PC-3 (cell line): ENCODE measurements at regions not wholly inside any gene's neighbourhood (a gene's known extent, or its start where the extent isn't known, plus 50 kb on each side); places are given as distances from the start of the nearest gene placed in this dataset.

ENCODE experiments used
- ATAC-seq: fragments of 200-7000 bp; cut with Tn5 transposase; 2 replicates; pipeline ENCODE4 v1.9.1; 2020; ENCODE audit warnings: mild to moderate bottlenecking, moderate library complexity
- BruUV-seq: library from RNA; stranded (reverse); fragments of 400-500 nt; replicated peaks from 2 replicates; lab custom pipeline; 2021; lab: Mats Ljungman, UMichigan
- CTCF ChIA-PET: fragments of 300-600 bp; sonication (Branson Sonifier 250); formaldehyde crosslinking; loops from one replicate; lab custom pipeline; 2022; ENCODE audit warnings: antibody characterized with exemption; lab: Charles Lee
- POLR2A ChIA-PET: fragments of 300-600 bp; sonication (Branson Sonifier 250); formaldehyde crosslinking; loops from one replicate; lab custom pipeline; 2022; ENCODE audit warnings: antibody characterized with exemption; ENCODE audit not compliant: unreplicated experiment; lab: Charles Lee
- DNase-seq: peaks from one replicate; pipeline ENCODE4 v3.0.0-alpha.2; 2015
- H2AFZ ChIP-seq: fragments of 300-600 bp; sonication (generic); 2 replicates; pipeline ENCODE4 v1.6.0; 2016; ENCODE audit warnings: antibody characterized with exemption, low read length
- H3F3A ChIP-seq: fragments of 300-600 bp; sonication (generic); one replicate; pipeline ENCODE4 v1.6.0; 2017; ENCODE audit warnings: antibody characterized with exemption, low read length, control low read depth, mild to moderate bottlenecking; ENCODE audit not compliant: unreplicated experiment
- H3K27ac ChIP-seq: fragments of 300-600 bp; sonication (generic); 2 replicates; pipeline ENCODE4 v1.5.1; 2016; ENCODE audit warnings: mild to moderate bottlenecking, low read length
- H3K27me3 ChIP-seq: fragments of 300-600 bp; sonication (generic); 2 replicates; pipeline ENCODE4 v1.6.1; 2016; ENCODE audit warnings: low read length, mixed read lengths
- H3K36me3 ChIP-seq: fragments of 300-600 bp; sonication (generic); 2 replicates; pipeline ENCODE4 v1.6.1; 2016; ENCODE audit warnings: low read depth, mixed run types, low read length, mixed read lengths
- H3K4me1 ChIP-seq: fragments of 300-600 bp; sonication (generic); 2 replicates; pipeline ENCODE4 v1.5.1; 2016; ENCODE audit warnings: low read length; ENCODE audit not compliant: insufficient read depth
- H3K4me2 ChIP-seq: fragments of 300-600 bp; sonication (generic); 2 replicates; pipeline ENCODE4 v1.6.0; 2016; ENCODE audit warnings: low read length
- H3K4me3 ChIP-seq: fragments of 300-600 bp; sonication (generic); 2 replicates; pipeline ENCODE4 v1.5.1; 2016; ENCODE audit warnings: mild to moderate bottlenecking, low read length, mixed read lengths
- H3K79me2 ChIP-seq: fragments of 300-600 bp; sonication (generic); 2 replicates; pipeline ENCODE4 v1.6.1; 2017; ENCODE audit warnings: low read length, mixed read lengths
- H3K9ac ChIP-seq: fragments of 300-600 bp; sonication (generic); 2 replicates; pipeline ENCODE4 v1.6.0; 2016; ENCODE audit warnings: mild to moderate bottlenecking, low read length
- H3K9me2 ChIP-seq: fragments of 300-600 bp; sonication (generic); replicated peaks from 2 replicates; pipeline ENCODE4 v1.6.1; 2016; ENCODE audit warnings: mixed run types, low read length, mixed read lengths
- H3K9me3 ChIP-seq: fragments of 300-600 bp; sonication (generic); 2 replicates; pipeline ENCODE4 v1.6.1; 2016; ENCODE audit warnings: low read length, mixed read lengths
- H4K20me1 ChIP-seq: fragments of 300-600 bp; sonication (generic); 2 replicates; pipeline ENCODE4 v1.6.1; 2016; ENCODE audit warnings: low read length, mixed read lengths
- CTCF ChIP-seq: fragments of 300-600 bp; sonication (generic); conservative IDR thresholded peaks from 2 replicates; pipeline ENCODE4 v1.5.1; 2017; ENCODE audit warnings: antibody characterized with exemption, low read depth, mild to moderate bottlenecking, low read length
- EZH2 ChIP-seq: fragments of 300-600 bp; sonication (generic); IDR thresholded peaks from one replicate; pipeline ENCODE4 v1.6.1; 2017; ENCODE audit warnings: antibody characterized with exemption, mild to moderate bottlenecking, low read length; ENCODE audit not compliant: unreplicated experiment
- EZH2phosphoT487 ChIP-seq: fragments of 300-600 bp; sonication (generic); IDR thresholded peaks from 2 replicates; pipeline ENCODE4 v1.6.1; 2018; ENCODE audit warnings: mild to moderate bottlenecking, antibody characterized with exemption, low read length, borderline replicate concordance
- intact Hi-C: fragments of 100-400 bp; cut with micrococcal nuclease; formaldehyde crosslinking; loops from 2 replicates; pipeline ENCODE4 v1.9.0; 2023

- no TSS peak for BruUV-seq
- intact Hi-C loops: no loop called here
- ATAC-seq: no peak
Observed at GRCh38 chr5:18312016-18312415, 677.8 kb downstream of the TAF11L14 start.

GRCh38 chr5:18314192-18314778 is 680.0 kb downstream of the TAF11L14 start:
- H3K27ac ChIP-seq: no peak overlapping the region
- no peak overlapping the region for H3K9ac ChIP-seq
- no peaks in the 10 kb centered on the region for H4K20me1 ChIP-seq
- no TSS peak for BruUV-seq
- H3F3A ChIP-seq: no peaks in the 10 kb centered on the region
- ATAC-seq (no peak), DNase-seq (peak; percentile 66)
- no peak overlapping the region for H3K4me3 ChIP-seq
- intact Hi-C loops: loop anchor here (2.0 kb wide), 1 partner anchor 1099 kb away; no protein-coding TSS in a partner anchor
- CTCF ChIA-PET: no interaction called here
- no peak overlapping the region for H3K4me2 ChIP-seq
- H2AFZ ChIP-seq: no peak overlapping the region
- no peaks in the 10 kb centered on the region for H3K9me3 ChIP-seq
- no peaks in the 10 kb centered on the region for H3K36me3 ChIP-seq
- POLR2A ChIA-PET: no interaction called here
- no peaks in the 10 kb centered on the region for H3K9me2 ChIP-seq
- H3K27me3 ChIP-seq: peaks cover 3% of the 10 kb centered on the region; the same call in 1 of the 2 replicates
- TF ChIP-seq CTCF: peak; percentile 85
- no peak for TF ChIP-seq EZH2phosphoT487
- H3K4me1 ChIP-seq: no peaks in the 10 kb centered on the region
- H3K79me2 ChIP-seq: no peaks in the 10 kb centered on the region

More at GRCh38 chr5:18312016-18312415, 677.8 kb downstream of the TAF11L14 start:
- POLR2A ChIA-PET: no interaction called here
- Histone ChIP-seq H3K9me2 (no peaks in the 10 kb centered on the region), H3K27me3 (no peaks in the 10 kb centered on the region), H3F3A (no peaks in the 10 kb centered on the region), H3K9me3 (no peaks in the 10 kb centered on the region), H3K79me2 (no peaks in the 10 kb centered on the region), H2AFZ (no peak overlapping the region), H4K20me1 (no peaks in the 10 kb centered on the region), H3K4me1 (no peaks in the 10 kb centered on the region), H3K4me3 (no peak overlapping the region), H3K4me2 (no peak overlapping the region), H3K9ac (no peak overlapping the region), H3K36me3 (no peaks in the 10 kb centered on the region), H3K27ac (no peak overlapping the region)
- CTCF ChIA-PET: no interaction called here
- no peak for TF ChIP-seq EZH2phosphoT487
- TF ChIP-seq CTCF: no peak
- TF ChIP-seq EZH2: no peak
- DNase-seq: no peak

GRCh38 chr5:18321262-18321942 is 687.1 kb downstream of the TAF11L14 start:
- no peaks in the 10 kb centered on the region for H3K4me1 ChIP-seq
- POLR2A ChIA-PET: no interaction called here
- H3K9ac ChIP-seq: no peak overlapping the region
- TF ChIP-seq CTCF (no peak), EZH2phosphoT487 (no peak), EZH2 (no peak)
- no peaks in the 10 kb centered on the region for H3K9me3 ChIP-seq
- H4K20me1 ChIP-seq: no peaks in the 10 kb centered on the region
- CTCF ChIA-PET: no interaction called here
- H3K27me3 ChIP-seq: peaks cover 4% of the 10 kb centered on the region; the same call in 1 of the 2 replicates
- H3K4me2 ChIP-seq: no peak overlapping the region
- no peaks in the 10 kb centered on the region for H3K36me3 ChIP-seq
- DNase-seq (no peak), ATAC-seq (no peak)
- intact Hi-C loops: no loop called here
- no peaks in the 10 kb centered on the region for H3K79me2 ChIP-seq
- H3K4me3 ChIP-seq: no peak overlapping the region
- BruUV-seq: no TSS peak
- H3K9me2 ChIP-seq: no peaks in the 10 kb centered on the region
- no peaks in the 10 kb centered on the region for H3F3A ChIP-seq
- no peak overlapping the region for H2AFZ ChIP-seq
- H3K27ac ChIP-seq: no peak overlapping the region
